ENCODE measurements at regions not wholly inside any gene's neighbourhood (a gene's known extent, or its start where the extent isn't known, plus 50 kb on each side); places are given as distances from the start of the nearest gene placed in this dataset.

GRCh38 chr11:92846491-92847125 is 122.8 kb upstream of the MTNR1B start:
- DNase-seq: no peak

- DNase-seq: no peak
Measured at GRCh38 chr11:92848578-92848977, 120.9 kb upstream of the MTNR1B start.

- DNase-seq: no peak
Measured at GRCh38 chr11:92850296-92850826, 119.1 kb upstream of the MTNR1B start.

- DNase-seq: no peak
Measured at GRCh38 chr11:92852229-92852628, 117.2 kb upstream of the MTNR1B start.

- DNase-seq: no peak
Measured at GRCh38 chr11:92852946-92853345, 116.5 kb upstream of the MTNR1B start.

- no peak for DNase-seq
Measured at GRCh38 chr11:92854162-92854561, 115.3 kb upstream of the MTNR1B start.

GRCh38 chr11:92854952-92855351 is 114.5 kb upstream of the MTNR1B start:
- DNase-seq: no peak

GRCh38 chr11:92855607-92856405 is 113.6 kb upstream of the MTNR1B start:
- DNase-seq: no peak

- no peak for DNase-seq
Measured at GRCh38 chr11:92857407-92857806, 112.0 kb upstream of the MTNR1B start.

GRCh38 chr11:92859156-92859690 is 110.2 kb upstream of the MTNR1B start:
- DNase-seq: no peak

- DNase-seq: no peak
Measured at GRCh38 chr11:92861634-92862033, 107.8 kb upstream of the MTNR1B start.

GRCh38 chr11:92865352-92865751 is 104.1 kb upstream of the MTNR1B start:
- no peak for DNase-seq

- no peak for DNase-seq
Measured at GRCh38 chr11:92866679-92867282, 102.7 kb upstream of the MTNR1B start.

- no peak for DNase-seq
Measured at GRCh38 chr11:92867913-92868619, 101.4 kb upstream of the MTNR1B start.

- DNase-seq: no peak
Measured at GRCh38 chr11:92869716-92870115, 99.7 kb upstream of the MTNR1B start.

- no peak for DNase-seq
Measured at GRCh38 chr11:92870196-92870832, 99.1 kb upstream of the MTNR1B start.

GRCh38 chr11:92873551-92873950 is 95.9 kb upstream of the MTNR1B start:
- DNase-seq: no peak

GRCh38 chr11:92875473-92875872 is 94.0 kb upstream of the MTNR1B start:
- DNase-seq: no peak

GRCh38 chr11:92879086-92879485 is 90.4 kb upstream of the MTNR1B start:
- DNase-seq: no peak

- no peak for DNase-seq
Measured at GRCh38 chr11:92880381-92880780, 89.1 kb upstream of the MTNR1B start.

- no peak for DNase-seq
Measured at GRCh38 chr11:92881940-92882450, 87.5 kb upstream of the MTNR1B start.

All from NCI-H1694 treated with DMSO at 0.1 percent for 48 hours (cell line).